ENCODE measurements at regions not wholly inside any gene's neighbourhood (a gene's known extent, or its start where the extent isn't known, plus 50 kb on each side); places are given as distances from the start of the nearest gene placed in this dataset.
"Not testable (repeated sequence)": the region's sequence is repeated elsewhere in the genome, so short reads cannot be mapped to it uniquely, and the experiment has no call there.

- DNase-seq (ENCODE audit: insufficient read length): no peak
- FAIRE-seq: no peak
- no peak for TF ChIP-seq TAF1 (IDR thresholded peaks at IDR 0.05; ENCODE audit: borderline replicate concordance, low read depth, low read length)
- no peak for TF ChIP-seq POLR2A (IDR thresholded peaks at IDR 0.05; ENCODE audit: low read depth, low read length)
- no peak for TF ChIP-seq POLR2AphosphoS5 (IDR thresholded peaks at IDR 0.05; ENCODE audit: low read depth, low read length)
Observed at GRCh38 chr3:148540851-148541250, 156.9 kb upstream of the AGTR1 start.

GRCh38 chr3:148546959-148547358 is 150.7 kb upstream of the AGTR1 start:
- TF ChIP-seq TAF1 (IDR thresholded peaks at IDR 0.05; ENCODE audit: borderline replicate concordance, low read depth, low read length): no peak
- DNase-seq (ENCODE audit: insufficient read length): no peak
- no peak for FAIRE-seq

GRCh38 chr3:148551767-148552260 is 145.9 kb upstream of the AGTR1 start:
- no peak for TF ChIP-seq TAF1 (IDR thresholded peaks at IDR 0.05; ENCODE audit: borderline replicate concordance, low read depth, low read length)
- no peak for TF ChIP-seq POLR2A (IDR thresholded peaks at IDR 0.05; ENCODE audit: low read depth, low read length)
- FAIRE-seq (no peak), DNase-seq (ENCODE audit: insufficient read length) (no peak)

GRCh38 chr3:148554367-148554766 is 143.3 kb upstream of the AGTR1 start:
- no peak for TF ChIP-seq TAF1 (IDR thresholded peaks at IDR 0.05; ENCODE audit: borderline replicate concordance, low read depth, low read length)
- FAIRE-seq (no peak), DNase-seq (ENCODE audit: insufficient read length) (no peak)

- FAIRE-seq (no peak), DNase-seq (ENCODE audit: insufficient read length) (no peak)
- TF ChIP-seq POLR2A (IDR thresholded peaks at IDR 0.05; ENCODE audit: low read depth, low read length) (no peak), TAF1 (IDR thresholded peaks at IDR 0.05; ENCODE audit: borderline replicate concordance, low read depth, low read length) (no peak), POLR2AphosphoS5 (IDR thresholded peaks at IDR 0.05; ENCODE audit: low read depth, low read length) (no peak)
Observed at GRCh38 chr3:148556664-148557063, 141.0 kb upstream of the AGTR1 start.

GRCh38 chr3:148577579-148577978 is 120.1 kb upstream of the AGTR1 start:
- not testable (repeated sequence) for FAIRE-seq; DNase-seq (ENCODE audit: insufficient read length)

GRCh38 chr3:148582126-148582525 is 115.6 kb upstream of the AGTR1 start:
- TF ChIP-seq TAF1 (IDR thresholded peaks at IDR 0.05; ENCODE audit: borderline replicate concordance, low read depth, low read length) (no peak), POLR2A (IDR thresholded peaks at IDR 0.05; ENCODE audit: low read depth, low read length) (no peak), POLR2AphosphoS5 (IDR thresholded peaks at IDR 0.05; ENCODE audit: low read depth, low read length) (no peak)
- FAIRE-seq (no peak), DNase-seq (ENCODE audit: insufficient read length) (no peak)

GRCh38 chr3:148583793-148584192 is 113.9 kb upstream of the AGTR1 start:
- FAIRE-seq: no peak
- no peak for DNase-seq (ENCODE audit: insufficient read length)
- no peak for TF ChIP-seq POLR2A (IDR thresholded peaks at IDR 0.05; ENCODE audit: low read depth, low read length)
- no peak for TF ChIP-seq TAF1 (IDR thresholded peaks at IDR 0.05; ENCODE audit: borderline replicate concordance, low read depth, low read length)
- TF ChIP-seq POLR2AphosphoS5 (IDR thresholded peaks at IDR 0.05; ENCODE audit: low read depth, low read length): no peak

GRCh38 chr3:148584438-148584837 is 113.3 kb upstream of the AGTR1 start:
- FAIRE-seq (no peak), DNase-seq (ENCODE audit: insufficient read length) (no peak)
- no peak for TF ChIP-seq POLR2A (IDR thresholded peaks at IDR 0.05; ENCODE audit: low read depth, low read length)
- no peak for TF ChIP-seq POLR2AphosphoS5 (IDR thresholded peaks at IDR 0.05; ENCODE audit: low read depth, low read length)
- TF ChIP-seq TAF1 (IDR thresholded peaks at IDR 0.05; ENCODE audit: borderline replicate concordance, low read depth, low read length): no peak

GRCh38 chr3:148585671-148586379 is 111.9 kb upstream of the AGTR1 start:
- FAIRE-seq (no peak), DNase-seq (ENCODE audit: insufficient read length) (no peak)
- TF ChIP-seq POLR2AphosphoS5 (IDR thresholded peaks at IDR 0.05; ENCODE audit: low read depth, low read length) (no peak), TAF1 (IDR thresholded peaks at IDR 0.05; ENCODE audit: borderline replicate concordance, low read depth, low read length) (no peak), POLR2A (IDR thresholded peaks at IDR 0.05; ENCODE audit: low read depth, low read length) (no peak)

- FAIRE-seq (no peak), DNase-seq (ENCODE audit: insufficient read length) (no peak)
- TF ChIP-seq POLR2A (IDR thresholded peaks at IDR 0.05; ENCODE audit: low read depth, low read length) (no peak), POLR2AphosphoS5 (IDR thresholded peaks at IDR 0.05; ENCODE audit: low read depth, low read length) (no peak)
Observed at GRCh38 chr3:148588291-148588690, 109.4 kb upstream of the AGTR1 start.

GRCh38 chr3:148591525-148591924 is 106.2 kb upstream of the AGTR1 start:
- no peak for DNase-seq (ENCODE audit: insufficient read length)
- no peak for FAIRE-seq
- TF ChIP-seq POLR2A (IDR thresholded peaks at IDR 0.05; ENCODE audit: low read depth, low read length): no peak
- TF ChIP-seq POLR2AphosphoS5 (IDR thresholded peaks at IDR 0.05; ENCODE audit: low read depth, low read length): no peak

GRCh38 chr3:148598619-148599018 is 99.1 kb upstream of the AGTR1 start:
- DNase-seq (ENCODE audit: insufficient read length): no peak
- TF ChIP-seq POLR2AphosphoS5 (IDR thresholded peaks at IDR 0.05; ENCODE audit: low read depth, low read length) (no peak), TAF1 (IDR thresholded peaks at IDR 0.05; ENCODE audit: borderline replicate concordance, low read depth, low read length) (no peak), POLR2A (IDR thresholded peaks at IDR 0.05; ENCODE audit: low read depth, low read length) (no peak)
- FAIRE-seq: no peak
